ENCODE measurements at regions not wholly inside any gene's neighbourhood (a gene's known extent, or its start where the extent isn't known, plus 50 kb on each side); places are given as distances from the start of the nearest gene placed in this dataset.

- TF ChIP-seq ZNF462 (CRISPR knock-in tag; IDR thresholded peaks at IDR 0.05) = no peak
- TF ChIP-seq ETS1 (IDR thresholded peaks at IDR 0.05) = no peak
- TF ChIP-seq JUNB (IDR thresholded peaks at IDR 0.05; ENCODE audit: unreplicated experiment) = no peak
- no peak for TF ChIP-seq EZH2 (IDR thresholded peaks at IDR 0.05; ENCODE audit: low read depth, unreplicated experiment)
- TF ChIP-seq POLR2AphosphoS5 (IDR thresholded peaks at IDR 0.05; ENCODE audit: low read depth) = no peak
- no peak for TF ChIP-seq ZNF331 (CRISPR knock-in tag; IDR thresholded peaks at IDR 0.05; ENCODE audit: low read depth)
These were observed 117.5 kb upstream of the TEX51 start (continued) for GRCh38 chr2:126781206-126781605.

GRCh38 chr2:126781806-126782205 lies 116.9 kb upstream of the TEX51 start:
- H2AFZ ChIP-seq = no peak overlapping the region
- H3K27ac ChIP-seq (ENCODE audit: low read depth) = no peak overlapping the region
- no peak overlapping the region for H3K4me3 Mint-ChIP-seq
- no peaks in the 10 kb centered on the region for H3K4me1 ChIP-seq (ENCODE audit: insufficient read depth)
- H3K4me2 ChIP-seq = no peak overlapping the region
- H3K79me2 ChIP-seq (replicated peaks; ENCODE audit: insufficient read depth) = no peaks in the 10 kb centered on the region
- ATAC-seq (no peak), DNase-seq (ENCODE audit: low spot score) (no peak)
- peaks cover 4% of the 10 kb centered on the region; the same call in 1 of the 3 replicates for H3K4me1 Mint-ChIP-seq
- H3K4me3 ChIP-seq = no peak overlapping the region
- no peak overlapping the region for H3K27ac Mint-ChIP-seq
- H4K20me1 ChIP-seq (replicated peaks; ENCODE audit: insufficient read depth) = no peaks in the 10 kb centered on the region
- H3K9me2 ChIP-seq (ENCODE audit: insufficient read depth) = no peaks in the 10 kb centered on the region
- TF ChIP-seq POLR2AphosphoS5 (IDR thresholded peaks at IDR 0.05; ENCODE audit: low read depth) (no peak), ZNF331 (CRISPR knock-in tag; IDR thresholded peaks at IDR 0.05; ENCODE audit: low read depth) (no peak), STAT1 (IDR thresholded peaks at IDR 0.05; ENCODE audit: unreplicated experiment) (no peak), ZNF114 (CRISPR knock-in tag; IDR thresholded peaks at IDR 0.05) (no peak), JUNB (IDR thresholded peaks at IDR 0.05; ENCODE audit: unreplicated experiment) (no peak), EZH2phosphoT487 (IDR thresholded peaks at IDR 0.05; ENCODE audit: unreplicated experiment) (no peak), CREB1 (CRISPR knock-in tag; IDR thresholded peaks at IDR 0.05; ENCODE audit: low read depth) (no peak)
- H3K27me3 ChIP-seq (ENCODE audit: insufficient read depth) = no peaks in the 10 kb centered on the region
- H3K9me3 Mint-ChIP-seq = no peaks in the 10 kb centered on the region
- no peaks in the 10 kb centered on the region for H3K36me3 ChIP-seq (ENCODE audit: insufficient read depth)
- H3K27me3 Mint-ChIP-seq (ENCODE audit: insufficient read depth, low read depth, poor library complexity) = peaks cover 5% of the 10 kb centered on the region
- no peaks in the 10 kb centered on the region for H3K36me3 Mint-ChIP-seq (ENCODE audit: low read depth)
- no peaks in the 10 kb centered on the region for H3F3A ChIP-seq (replicated peaks; ENCODE audit: low read depth)
